ENCODE measurements at regions not wholly inside any gene's neighbourhood (a gene's known extent, or its start where the extent isn't known, plus 50 kb on each side); places are given as distances from the start of the nearest gene placed in this dataset.
A peak's percentile ranks its signal among the peaks of the same experiment; 100 is the strongest.

DNA sequence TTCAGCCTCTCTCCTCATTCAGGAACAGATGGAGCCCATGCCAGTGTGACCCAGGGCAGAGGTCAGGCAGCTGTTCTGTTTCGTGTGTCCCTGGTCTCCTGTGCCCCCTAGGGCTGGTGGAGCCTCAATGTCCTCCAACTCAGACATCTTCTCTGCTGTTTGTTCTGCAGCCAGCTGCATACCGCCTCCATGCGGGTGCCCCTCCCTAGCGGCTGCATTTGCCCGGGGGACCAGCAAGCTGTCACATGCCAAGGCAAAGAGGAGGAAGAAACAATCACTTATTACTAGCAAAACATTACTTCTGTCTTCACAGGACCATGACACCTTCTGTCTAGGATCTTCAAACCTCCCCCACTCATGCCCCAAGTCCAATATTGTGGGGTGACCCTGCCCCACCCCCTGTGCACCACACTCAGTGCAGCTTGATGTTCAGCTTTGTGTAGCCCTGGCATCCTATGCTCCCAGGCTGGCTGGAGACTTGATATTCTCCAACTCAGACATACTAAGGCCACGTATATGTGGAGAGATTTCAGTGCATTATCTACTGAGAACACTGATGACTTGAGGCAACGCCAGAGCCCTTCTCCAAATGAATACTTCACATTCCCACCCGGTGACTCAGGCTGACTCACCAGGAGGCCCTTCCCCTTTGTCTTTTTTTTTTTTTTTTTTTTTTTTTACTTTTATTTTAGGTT is 188.9 kb downstream of the SKIDA1 start:
- H3K9me3 Mint-ChIP-seq: peaks cover 4% of the 10 kb centered on the region
- DNase-seq (ENCODE audit: extremely low spot score, unreplicated experiment): no peak
- no peaks in the 10 kb centered on the region for H3K36me3 Mint-ChIP-seq
- TF ChIP-seq, protein P1, sequence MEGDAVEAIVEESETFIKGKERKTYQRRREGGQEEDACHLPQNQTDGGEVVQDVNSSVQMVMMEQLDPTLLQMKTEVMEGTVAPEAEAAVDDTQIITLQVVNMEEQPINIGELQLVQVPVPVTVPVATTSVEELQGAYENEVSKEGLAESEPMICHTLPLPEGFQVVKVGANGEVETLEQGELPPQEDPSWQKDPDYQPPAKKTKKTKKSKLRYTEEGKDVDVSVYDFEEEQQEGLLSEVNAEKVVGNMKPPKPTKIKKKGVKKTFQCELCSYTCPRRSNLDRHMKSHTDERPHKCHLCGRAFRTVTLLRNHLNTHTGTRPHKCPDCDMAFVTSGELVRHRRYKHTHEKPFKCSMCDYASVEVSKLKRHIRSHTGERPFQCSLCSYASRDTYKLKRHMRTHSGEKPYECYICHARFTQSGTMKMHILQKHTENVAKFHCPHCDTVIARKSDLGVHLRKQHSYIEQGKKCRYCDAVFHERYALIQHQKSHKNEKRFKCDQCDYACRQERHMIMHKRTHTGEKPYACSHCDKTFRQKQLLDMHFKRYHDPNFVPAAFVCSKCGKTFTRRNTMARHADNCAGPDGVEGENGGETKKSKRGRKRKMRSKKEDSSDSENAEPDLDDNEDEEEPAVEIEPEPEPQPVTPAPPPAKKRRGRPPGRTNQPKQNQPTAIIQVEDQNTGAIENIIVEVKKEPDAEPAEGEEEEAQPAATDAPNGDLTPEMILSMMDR (conservative IDR thresholded peaks at IDR 0.05): no peak
- peaks cover 14% of the 10 kb centered on the region for H3K4me1 Mint-ChIP-seq (ENCODE audit: unreplicated experiment)
- H3K27me3 Mint-ChIP-seq: no peaks in the 10 kb centered on the region
- H3K27ac Mint-ChIP-seq: peak overlapping the region; percentile 98
- H3K4me3 Mint-ChIP-seq: peak overlapping the region; percentile 81

GRCh38 chr10:21334891-21335696 is 190.4 kb downstream of the SKIDA1 start:
- H3K36me3 Mint-ChIP-seq: no peaks in the 10 kb centered on the region
- TF ChIP-seq, protein P1 (conservative IDR thresholded peaks at IDR 0.05): no peak
- H3K4me1 Mint-ChIP-seq (ENCODE audit: unreplicated experiment): peaks cover 19% of the 10 kb centered on the region
- H3K4me3 Mint-ChIP-seq: peak overlapping the region; percentile 19
- peak overlapping the region; percentile 98 for H3K27ac Mint-ChIP-seq
- H3K27me3 Mint-ChIP-seq: no peaks in the 10 kb centered on the region
- DNase-seq (ENCODE audit: extremely low spot score, unreplicated experiment): no peak
- peaks cover 4% of the 10 kb centered on the region for H3K9me3 Mint-ChIP-seq

DNA sequence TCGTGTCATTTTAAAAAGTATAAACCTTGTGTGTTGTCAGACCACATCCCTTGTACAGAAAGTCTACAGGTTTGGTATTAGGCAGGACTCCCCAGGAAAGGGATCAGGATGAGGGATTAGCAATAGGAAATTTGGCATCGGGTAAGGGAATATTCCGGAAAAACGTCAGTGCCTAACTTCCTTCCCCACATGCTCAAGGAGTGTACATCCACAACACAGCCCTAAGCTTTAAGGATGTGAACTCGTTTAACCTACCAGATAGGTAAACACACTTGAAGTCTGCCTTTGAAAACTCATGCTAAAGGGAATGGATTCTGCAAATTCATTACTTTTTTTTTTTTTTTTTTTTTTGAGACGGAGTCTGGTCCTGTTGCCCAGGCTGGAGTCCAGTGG is 194.9 kb downstream of the SKIDA1 start:
- Mint-ChIP-seq H3K36me3 (no peaks in the 10 kb centered on the region), H3K9me3 (no peaks in the 10 kb centered on the region), H3K4me3 (no peak overlapping the region), H3K4me1 (ENCODE audit: unreplicated experiment) (peaks cover 29% of the 10 kb centered on the region), H3K27me3 (no peaks in the 10 kb centered on the region), H3K27ac (peak overlapping the region; percentile 79)
- DNase-seq (ENCODE audit: extremely low spot score, unreplicated experiment): no peak
- TF ChIP-seq, protein P1 (conservative IDR thresholded peaks at IDR 0.05): no peak

DNA sequence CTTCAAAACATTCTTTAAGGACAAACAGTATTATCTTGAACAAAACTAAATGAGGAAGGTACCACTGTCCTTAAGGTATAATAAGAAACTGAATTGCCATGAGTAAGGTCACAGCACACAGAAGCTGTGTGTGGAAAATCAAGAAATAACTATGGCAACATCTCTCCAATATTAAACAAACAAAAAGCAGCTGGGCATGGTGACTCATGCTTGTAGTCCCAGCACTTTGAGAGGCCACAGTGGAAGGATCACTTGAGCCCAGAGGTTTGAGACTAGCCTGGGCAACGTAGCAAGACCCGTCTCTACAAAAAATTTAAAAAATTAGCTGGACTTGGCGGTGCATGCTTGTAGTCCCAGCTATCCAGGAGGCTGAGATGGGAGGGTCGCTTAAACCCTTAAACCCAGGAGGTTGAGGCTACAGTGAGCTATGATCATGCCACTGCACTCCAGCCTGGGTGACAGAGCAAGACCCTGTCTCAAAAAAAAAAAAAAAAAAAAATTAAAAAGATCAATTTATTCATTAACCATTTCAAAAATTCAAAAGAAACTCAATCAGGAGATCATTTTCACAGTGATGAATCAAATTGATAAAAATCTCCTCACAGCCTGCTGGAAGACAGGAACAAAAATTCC is 195.4 kb downstream of the SKIDA1 start:
- Mint-ChIP-seq H3K4me3 (no peak overlapping the region), H3K27ac (peak overlapping the region; percentile 79)
- TF ChIP-seq, protein P1 (conservative IDR thresholded peaks at IDR 0.05): no peak

DNA sequence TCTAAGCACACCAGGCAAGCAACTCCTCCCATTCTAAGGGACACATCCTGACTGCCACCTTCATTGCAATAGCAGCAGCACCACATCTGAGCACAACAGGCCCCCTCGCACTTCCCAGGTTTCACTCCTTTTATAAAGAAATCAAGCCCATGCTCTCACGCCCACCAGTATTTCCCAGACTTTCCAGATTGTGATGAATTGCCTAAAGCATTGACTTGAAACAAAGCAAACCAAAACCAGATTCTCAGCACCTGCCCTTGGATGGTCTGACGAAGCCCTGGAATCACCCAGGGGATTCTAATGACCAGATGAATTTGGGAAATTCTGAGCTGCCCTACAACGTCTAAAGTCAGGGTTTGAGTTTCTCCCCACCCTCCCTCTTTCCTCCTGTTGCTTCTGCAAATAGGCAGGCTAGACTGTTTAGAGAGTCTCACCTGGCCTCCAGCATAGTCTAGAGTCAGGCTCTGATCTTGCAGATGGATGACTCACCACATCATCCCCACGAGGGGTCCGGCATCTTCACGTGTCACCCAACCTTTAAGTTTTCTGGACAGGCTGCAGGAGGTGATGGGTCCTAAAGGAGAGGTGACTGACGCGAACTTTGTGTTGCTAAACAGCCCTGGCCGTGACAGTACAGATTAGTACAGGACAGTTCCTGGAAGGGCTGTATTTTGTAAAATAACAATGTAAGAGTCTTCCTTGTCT is 198.0 kb downstream of the SKIDA1 start:
- no peak for DNase-seq (ENCODE audit: extremely low spot score, unreplicated experiment)
- TF ChIP-seq, protein P1 (conservative IDR thresholded peaks at IDR 0.05): no peak
- Mint-ChIP-seq H3K27me3 (no peaks in the 10 kb centered on the region), H3K4me3 (peak overlapping the region; percentile 26), H3K36me3 (no peaks in the 10 kb centered on the region), H3K4me1 (ENCODE audit: unreplicated experiment) (peaks cover 23% of the 10 kb centered on the region), H3K27ac (peak overlapping the region; percentile 67), H3K9me3 (no peaks in the 10 kb centered on the region)

More for the DNA sequence above, 195.4 kb downstream of the SKIDA1 start:
- H3K4me1 Mint-ChIP-seq (ENCODE audit: unreplicated experiment): peaks cover 26% of the 10 kb centered on the region
- H3K9me3 Mint-ChIP-seq: no peaks in the 10 kb centered on the region
- no peaks in the 10 kb centered on the region for H3K36me3 Mint-ChIP-seq
- no peaks in the 10 kb centered on the region for H3K27me3 Mint-ChIP-seq
- no peak for DNase-seq (ENCODE audit: extremely low spot score, unreplicated experiment)

All from type B pancreatic cell (in vitro differentiated cells).